ENCODE measurements at regions not wholly inside any gene's neighbourhood (a gene's known extent, or its start where the extent isn't known, plus 50 kb on each side); places are given as distances from the start of the nearest gene placed in this dataset.

- DNase-seq, result no peak
Observed at GRCh38 chr5:31047621-31048020, 145.9 kb upstream of the CDH6 start.

- DNase-seq, result no peak
Observed at GRCh38 chr5:31047007-31047406, 146.5 kb upstream of the CDH6 start.

GRCh38 chr5:31036411-31036810 is 157.1 kb upstream of the CDH6 start:
- DNase-seq, result no peak

- no peak for DNase-seq
Observed at GRCh38 chr5:31033295-31033694, 160.2 kb upstream of the CDH6 start.

- DNase-seq, result no peak
Observed at GRCh38 chr5:31029925-31030324, 163.6 kb upstream of the CDH6 start.

- DNase-seq, result no peak
Observed at GRCh38 chr5:31027721-31028120, 165.8 kb upstream of the CDH6 start.

- no peak for DNase-seq
Observed at GRCh38 chr5:31023105-31023504, 170.4 kb upstream of the CDH6 start.

GRCh38 chr5:31021181-31021624 is 172.3 kb upstream of the CDH6 start:
- DNase-seq, result no peak

GRCh38 chr5:31008231-31008630 is 185.3 kb upstream of the CDH6 start:
- DNase-seq, result no peak

GRCh38 chr5:31007672-31008071 is 185.8 kb upstream of the CDH6 start:
- DNase-seq, result no peak

- DNase-seq, result no peak
Observed at GRCh38 chr5:31000287-31000686, 193.2 kb upstream of the CDH6 start.

GRCh38 chr5:30997681-30998080 is 195.8 kb upstream of the CDH6 start:
- DNase-seq, result no peak

GRCh38 chr5:30994902-30995301 is 198.6 kb upstream of the CDH6 start:
- no peak for DNase-seq

- DNase-seq, result no peak
Observed at GRCh38 chr5:30994176-30994575, 199.3 kb upstream of the CDH6 start.

- no peak for DNase-seq
Observed at GRCh38 chr5:30991462-30991861, 202.0 kb upstream of the CDH6 start.

- DNase-seq, result no peak
Observed at GRCh38 chr5:30981576-30981975, 211.9 kb upstream of the CDH6 start.

GRCh38 chr5:30968971-30969370 is 224.5 kb upstream of the CDH6 start:
- no peak for DNase-seq

GRCh38 chr5:30960036-30960435 is 233.4 kb upstream of the CDH6 start:
- no peak for DNase-seq

GRCh38 chr5:30959238-30959637 is 234.2 kb upstream of the CDH6 start:
- DNase-seq, result no peak

GRCh38 chr5:30957591-30957990 is 235.9 kb upstream of the CDH6 start:
- no peak for DNase-seq

GRCh38 chr5:30956251-30956650 is 237.2 kb upstream of the CDH6 start:
- no peak for DNase-seq

GRCh38 chr5:30937070-30937469 is 256.4 kb upstream of the CDH6 start:
- DNase-seq, result no peak

- no peak for DNase-seq
Observed at GRCh38 chr5:30933599-30933998, 259.9 kb upstream of the CDH6 start.

- DNase-seq, result no peak
Observed at GRCh38 chr5:30932273-30933017, 261.0 kb upstream of the CDH6 start.

GRCh38 chr5:30930736-30931135 is 262.8 kb upstream of the CDH6 start:
- no peak for DNase-seq
